DMS53 treated with DMSO at 0.1 percent for 48 hours (cell line): ENCODE measurements at regions not wholly inside any gene's neighbourhood (a gene's known extent, or its start where the extent isn't known, plus 50 kb on each side); places are given as distances from the start of the nearest gene placed in this dataset.

Experiments
- DNase-seq: peaks from one replicate; lab custom pipeline; 2025; ENCODE audit not compliant: unreplicated experiment; lab: John Stamatoyannopoulos, UW

- DNase-seq = no peak
These were observed 611.6 kb upstream of the FZD8 start for GRCh38 chr10:36253731-36254130.

GRCh38 chr10:36251068-36251467 lies 609.0 kb upstream of the FZD8 start:
- no peak for DNase-seq

GRCh38 chr10:36248304-36248981 lies 606.3 kb upstream of the FZD8 start:
- no peak for DNase-seq

GRCh38 chr10:36247478-36247877 lies 605.4 kb upstream of the FZD8 start:
- no peak for DNase-seq

- no peak for DNase-seq
These were observed 594.8 kb upstream of the FZD8 start for GRCh38 chr10:36236931-36237330.

- no peak for DNase-seq
These were observed 594.2 kb upstream of the FZD8 start for GRCh38 chr10:36236341-36236740.

- DNase-seq = no peak
These were observed 590.8 kb upstream of the FZD8 start for GRCh38 chr10:36232935-36233334.

GRCh38 chr10:36224431-36224985 lies 582.4 kb upstream of the FZD8 start:
- no peak for DNase-seq

GRCh38 chr10:36221101-36221500 lies 579.0 kb upstream of the FZD8 start:
- no peak for DNase-seq

- no peak for DNase-seq
These were observed 578.1 kb upstream of the FZD8 start for GRCh38 chr10:36220151-36220550.

GRCh38 chr10:36211856-36212255 lies 569.8 kb upstream of the FZD8 start:
- no peak for DNase-seq

GRCh38 chr10:36209480-36209879 lies 567.4 kb upstream of the FZD8 start:
- no peak for DNase-seq

- no peak for DNase-seq
These were observed 560.8 kb upstream of the FZD8 start for GRCh38 chr10:36202881-36203280.

- no peak for DNase-seq
These were observed 558.5 kb upstream of the FZD8 start for GRCh38 chr10:36200577-36200976.

GRCh38 chr10:36198322-36198721 lies 556.2 kb upstream of the FZD8 start:
- DNase-seq = no peak

- no peak for DNase-seq
These were observed 553.3 kb upstream of the FZD8 start for GRCh38 chr10:36195364-36195763.

- no peak for DNase-seq
These were observed 552.2 kb upstream of the FZD8 start for GRCh38 chr10:36194276-36194675.

GRCh38 chr10:36191009-36191408 lies 548.9 kb upstream of the FZD8 start:
- no peak for DNase-seq

GRCh38 chr10:36188461-36188860 lies 546.4 kb upstream of the FZD8 start:
- no peak for DNase-seq

GRCh38 chr10:36188080-36188453 lies 546.0 kb upstream of the FZD8 start:
- no peak for DNase-seq

- DNase-seq = no peak
These were observed 545.4 kb upstream of the FZD8 start for GRCh38 chr10:36187380-36188079.

GRCh38 chr10:36185097-36185496 lies 543.0 kb upstream of the FZD8 start:
- DNase-seq = no peak

- DNase-seq = no peak
These were observed 541.6 kb upstream of the FZD8 start for GRCh38 chr10:36183726-36184125.
